ENCODE measurements at regions not wholly inside any gene's neighbourhood (a gene's known extent, or its start where the extent isn't known, plus 50 kb on each side); places are given as distances from the start of the nearest gene placed in this dataset.

- H3K27me3 ChIP-seq (ENCODE audit: insufficient read depth, low read depth, low read length), result no peaks in the 10 kb centered on the region
- H3K9ac ChIP-seq (ENCODE audit: low read length), result no peak overlapping the region
- no peaks in the 10 kb centered on the region for H3K79me2 ChIP-seq (replicated peaks; ENCODE audit: insufficient read depth, low read length)
- H4K20me1 ChIP-seq (ENCODE audit: insufficient read depth), result no peaks in the 10 kb centered on the region
- no peak overlapping the region for H2AFZ ChIP-seq (ENCODE audit: low read depth, low read length)
- no peak overlapping the region for H3K4me3 ChIP-seq (ENCODE audit: low read length)
- no peaks in the 10 kb centered on the region for H3K9me2 ChIP-seq (ENCODE audit: insufficient read depth, low read length)
- H3K4me2 ChIP-seq (ENCODE audit: low read length), result no peak overlapping the region
- H3K9me3 ChIP-seq (ENCODE audit: low read length), result peaks cover 8% of the 10 kb centered on the region
- TF ChIP-seq EZH2 (IDR thresholded peaks at IDR 0.05; ENCODE audit: borderline replicate concordance, insufficient read depth, low read length, poor library complexity, severe bottlenecking) (no peak), CTCF (IDR thresholded peaks at IDR 0.05; ENCODE audit: poor library complexity, severe bottlenecking) (no peak), MXI1 (conservative IDR thresholded peaks at IDR 0.05; ENCODE audit: poor library complexity, severe bottlenecking) (no peak), REST (IDR thresholded peaks at IDR 0.05; ENCODE audit: borderline replicate concordance) (no peak), TAF1 (IDR thresholded peaks at IDR 0.05; ENCODE audit: low read depth) (no peak), EP300 (conservative IDR thresholded peaks at IDR 0.05; ENCODE audit: poor library complexity, severe bottlenecking) (no peak), SMC3 (conservative IDR thresholded peaks at IDR 0.05; ENCODE audit: poor library complexity) (no peak), RAD21 (conservative IDR thresholded peaks at IDR 0.05) (no peak), POLR2AphosphoS5 (IDR thresholded peaks at IDR 0.05) (no peak)
- no peak overlapping the region for H3K27ac ChIP-seq (ENCODE audit: low read length)
- no peaks in the 10 kb centered on the region for H3F3A ChIP-seq (ENCODE audit: insufficient read depth, low read length, poor library complexity, severe bottlenecking)
- no peaks in the 10 kb centered on the region for H3K36me3 ChIP-seq (ENCODE audit: insufficient read depth, low read length)
These were observed 244.7 kb upstream of the WSB1 start for GRCh38 chr17:27049104-27049784.

GRCh38 chr17:27065588-27065987 is 228.3 kb upstream of the WSB1 start:
- Histone ChIP-seq H3K9me3 (ENCODE audit: low read length) (no peaks in the 10 kb centered on the region), H3K9me2 (ENCODE audit: insufficient read depth, low read length) (no peaks in the 10 kb centered on the region), H3K4me2 (ENCODE audit: low read length) (no peak overlapping the region), H4K20me1 (ENCODE audit: insufficient read depth) (no peaks in the 10 kb centered on the region), H3K9ac (ENCODE audit: low read length) (no peak overlapping the region), H3K27ac (ENCODE audit: low read length) (no peak overlapping the region), H3K27me3 (ENCODE audit: insufficient read depth, low read depth, low read length) (no peaks in the 10 kb centered on the region), H3F3A (ENCODE audit: insufficient read depth, low read length, poor library complexity, severe bottlenecking) (no peaks in the 10 kb centered on the region), H3K36me3 (ENCODE audit: insufficient read depth, low read length) (no peaks in the 10 kb centered on the region), H3K79me2 (replicated peaks; ENCODE audit: insufficient read depth, low read length) (no peaks in the 10 kb centered on the region), H2AFZ (ENCODE audit: low read depth, low read length) (no peak overlapping the region), H3K4me3 (ENCODE audit: low read length) (no peak overlapping the region)
- no peak for TF ChIP-seq SMC3 (conservative IDR thresholded peaks at IDR 0.05; ENCODE audit: poor library complexity)
- TF ChIP-seq POLR2AphosphoS5 (IDR thresholded peaks at IDR 0.05), result no peak
- TF ChIP-seq CTCF (IDR thresholded peaks at IDR 0.05; ENCODE audit: poor library complexity, severe bottlenecking), result no peak
- TF ChIP-seq REST (IDR thresholded peaks at IDR 0.05; ENCODE audit: borderline replicate concordance), result no peak
- TF ChIP-seq EP300 (conservative IDR thresholded peaks at IDR 0.05; ENCODE audit: poor library complexity, severe bottlenecking), result no peak
- no peak for TF ChIP-seq EZH2 (IDR thresholded peaks at IDR 0.05; ENCODE audit: borderline replicate concordance, insufficient read depth, low read length, poor library complexity, severe bottlenecking)
- TF ChIP-seq MXI1 (conservative IDR thresholded peaks at IDR 0.05; ENCODE audit: poor library complexity, severe bottlenecking), result no peak
- TF ChIP-seq TAF1 (IDR thresholded peaks at IDR 0.05; ENCODE audit: low read depth), result no peak
- TF ChIP-seq RAD21 (conservative IDR thresholded peaks at IDR 0.05), result no peak

Data from neural cell (in vitro differentiated cells).